GM19397 (cell line): ENCODE measurements at regions not wholly inside any gene's neighbourhood (a gene's known extent, or its start where the extent isn't known, plus 50 kb on each side); places are given as distances from the start of the nearest gene placed in this dataset.

ENCODE experiments used
- ATAC-seq: cut with Tn5 transposase; IDR thresholded peaks from one replicate; pipeline ENCODE4 v1.9.1; 2021; ENCODE audit warnings: mild to moderate bottlenecking, moderate library complexity; ENCODE audit not compliant: unreplicated experiment

- no peak for ATAC-seq
Measured at GRCh38 chr2:176496761-176497160, 227.5 kb downstream of the MTX2 start.

- ATAC-seq, result no peak
Measured at GRCh38 chr2:176500901-176501300, 231.7 kb downstream of the MTX2 start.

GRCh38 chr2:176501617-176502016 is 232.4 kb downstream of the MTX2 start:
- no peak for ATAC-seq

GRCh38 chr2:176502619-176503018 is 233.4 kb downstream of the MTX2 start:
- no peak for ATAC-seq

GRCh38 chr2:176503776-176504175 is 234.5 kb downstream of the MTX2 start:
- ATAC-seq, result no peak

- ATAC-seq, result no peak
Measured at GRCh38 chr2:176504440-176504839, 235.2 kb downstream of the MTX2 start.

- no peak for ATAC-seq
Measured at GRCh38 chr2:176507786-176508185, 238.5 kb downstream of the MTX2 start.

- ATAC-seq, result no peak
Measured at GRCh38 chr2:176508374-176508773, 239.1 kb downstream of the MTX2 start.

GRCh38 chr2:176508984-176509740 is 239.9 kb downstream of the MTX2 start:
- no peak for ATAC-seq

- no peak for ATAC-seq
Measured at GRCh38 chr2:176514276-176514675, 245.0 kb downstream of the MTX2 start.

GRCh38 chr2:176514805-176515500 is 245.7 kb downstream of the MTX2 start:
- no peak for ATAC-seq

- ATAC-seq, result no peak
Measured at GRCh38 chr2:176516051-176516602, 246.9 kb downstream of the MTX2 start.

GRCh38 chr2:176518823-176519222 is 249.6 kb downstream of the MTX2 start:
- no peak for ATAC-seq

GRCh38 chr2:176521878-176522670 is 252.8 kb downstream of the MTX2 start:
- no peak for ATAC-seq

- no peak for ATAC-seq
Measured at GRCh38 chr2:176525086-176525485, 255.8 kb downstream of the MTX2 start.

- no peak for ATAC-seq
Measured at GRCh38 chr2:176526995-176527901, 258.0 kb downstream of the MTX2 start.

- ATAC-seq, result no peak
Measured at GRCh38 chr2:176531608-176532007, 262.4 kb downstream of the MTX2 start.

GRCh38 chr2:176533505-176534193 is 264.4 kb downstream of the MTX2 start:
- no peak for ATAC-seq

GRCh38 chr2:176534798-176535466 is 265.7 kb downstream of the MTX2 start:
- no peak for ATAC-seq
